ENCODE measurements at regions not wholly inside any gene's neighbourhood (a gene's known extent, or its start where the extent isn't known, plus 50 kb on each side); places are given as distances from the start of the nearest gene placed in this dataset.

DNA sequence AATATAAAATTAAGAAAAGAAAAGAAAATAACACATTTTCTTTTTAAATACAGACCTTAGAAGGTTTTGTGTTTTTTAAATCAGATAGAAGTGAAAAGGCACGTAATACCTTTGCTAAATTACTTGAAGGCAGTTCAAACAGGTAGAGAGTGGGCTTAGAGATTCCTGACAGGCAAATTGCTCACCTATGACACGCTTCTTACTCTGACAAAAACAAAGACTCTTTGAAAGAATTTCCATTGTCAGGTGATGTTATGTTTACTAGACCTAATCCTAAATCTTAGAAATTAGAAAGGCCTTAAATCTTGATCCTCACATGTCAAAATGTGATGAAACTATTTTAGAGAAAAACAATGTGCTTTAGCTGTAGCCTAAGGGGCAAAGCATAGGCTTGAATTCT lies 522.9 kb downstream of the SOX11 start:
- H3K4me3 ChIP-seq (ENCODE audit: low read depth, low read length), result no peak overlapping the region
- DNase-seq (ENCODE audit: low read depth), result no peak
- no peak for TF ChIP-seq CTCF (IDR thresholded peaks at IDR 0.05; ENCODE audit: control insufficient read depth, extremely low read depth, insufficient read depth)

- no peak for TF ChIP-seq CTCF (IDR thresholded peaks at IDR 0.05; ENCODE audit: control insufficient read depth, extremely low read depth, insufficient read depth)
- no peak for DNase-seq (ENCODE audit: low read depth)
- H3K4me3 ChIP-seq (ENCODE audit: low read depth, low read length), result no peak overlapping the region
Observed at GRCh38 chr2:6216234-6216633, 524.0 kb downstream of the SOX11 start.

DNA sequence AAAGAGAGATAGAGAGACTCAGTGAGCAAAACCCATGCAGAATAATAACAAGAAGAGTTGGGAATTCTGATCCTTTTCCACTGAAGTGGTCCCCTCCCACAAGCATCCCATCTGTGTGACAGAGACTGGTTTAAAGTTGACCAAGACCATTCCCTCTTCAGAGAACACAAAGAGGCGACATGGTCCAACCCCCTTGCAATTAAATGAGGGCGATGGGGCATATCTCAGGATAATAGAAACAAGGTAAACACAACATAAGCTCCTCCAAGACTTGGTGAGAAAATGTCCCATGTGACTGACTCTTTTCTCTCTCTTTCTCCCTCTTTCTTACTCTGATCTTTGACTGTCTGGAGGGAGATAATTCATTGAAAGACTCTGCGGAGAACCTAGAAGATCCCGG lies 526.7 kb downstream of the SOX11 start:
- DNase-seq (ENCODE audit: low read depth), result no peak
- no peak overlapping the region for H3K4me3 ChIP-seq (ENCODE audit: low read depth, low read length)
- TF ChIP-seq CTCF (IDR thresholded peaks at IDR 0.05; ENCODE audit: control insufficient read depth, extremely low read depth, insufficient read depth), result no peak

GRCh38 chr2:6219906-6220305 lies 527.7 kb downstream of the SOX11 start:
- no peak overlapping the region for H3K4me3 ChIP-seq (ENCODE audit: low read depth, low read length)
- no peak for DNase-seq (ENCODE audit: low read depth)
- TF ChIP-seq CTCF (IDR thresholded peaks at IDR 0.05; ENCODE audit: control insufficient read depth, extremely low read depth, insufficient read depth), result no peak

GRCh38 chr2:6222296-6222695 lies 530.1 kb downstream of the SOX11 start:
- TF ChIP-seq CTCF (IDR thresholded peaks at IDR 0.05; ENCODE audit: control insufficient read depth, extremely low read depth, insufficient read depth), result no peak
- DNase-seq (ENCODE audit: low read depth), result no peak
- no peak overlapping the region for H3K4me3 ChIP-seq (ENCODE audit: low read depth, low read length)

DNA sequence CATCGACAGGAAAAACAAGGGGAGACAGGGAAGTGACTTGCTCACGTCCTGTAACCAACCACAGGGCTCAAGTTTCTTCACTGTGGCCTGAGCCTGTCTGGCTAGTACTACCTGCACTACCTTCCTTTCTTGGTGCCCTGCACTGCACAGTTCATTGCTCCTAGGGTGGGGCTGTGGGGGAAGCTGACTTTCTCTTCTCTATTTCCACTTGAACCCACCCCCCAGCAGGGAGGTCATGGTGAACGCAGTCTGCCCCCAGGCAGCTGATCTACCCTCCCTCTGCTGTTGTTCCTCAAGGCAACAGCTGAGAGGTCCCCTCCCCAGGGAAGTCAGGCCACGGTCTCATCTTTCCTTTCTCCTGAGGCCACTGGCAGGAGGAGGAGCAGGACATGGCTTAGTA lies 532.1 kb downstream of the SOX11 start:
- TF ChIP-seq CTCF (IDR thresholded peaks at IDR 0.05; ENCODE audit: control insufficient read depth, extremely low read depth, insufficient read depth), result no peak
- no peak overlapping the region for H3K4me3 ChIP-seq (ENCODE audit: low read depth, low read length)
- no peak for DNase-seq (ENCODE audit: low read depth)

DNA sequence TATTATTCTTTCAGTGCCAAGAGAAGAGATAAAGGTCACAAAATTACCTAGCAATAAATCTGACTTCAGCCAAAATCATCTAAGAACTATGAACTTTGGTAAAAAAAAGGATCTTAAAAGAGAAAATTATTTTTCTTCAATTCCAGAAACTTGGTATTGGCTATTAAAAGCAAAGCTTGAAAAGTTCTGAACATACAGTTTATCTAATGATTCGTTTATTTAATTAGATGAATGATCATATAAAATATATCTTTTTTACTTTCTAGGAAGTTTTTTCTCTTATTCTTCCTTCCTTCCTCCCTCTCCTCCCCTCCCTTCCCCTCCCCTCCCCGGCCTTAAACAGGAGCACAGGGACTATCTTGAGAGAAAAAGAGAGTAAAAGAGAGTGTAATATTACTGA lies 536.1 kb downstream of the SOX11 start:
- no peak for DNase-seq (ENCODE audit: low read depth)
- H3K4me3 ChIP-seq (ENCODE audit: low read depth, low read length), result no peak overlapping the region
- no peak for TF ChIP-seq CTCF (IDR thresholded peaks at IDR 0.05; ENCODE audit: control insufficient read depth, extremely low read depth, insufficient read depth)
